Type B pancreatic cell (in vitro differentiated cells): ENCODE measurements at regions not wholly inside any gene's neighbourhood (a gene's known extent, or its start where the extent isn't known, plus 50 kb on each side); places are given as distances from the start of the nearest gene placed in this dataset.
"Not testable (repeated sequence)": the region's sequence is repeated elsewhere in the genome, so short reads cannot be mapped to it uniquely, and the experiment has no call there.

Source experiments
- DNase-seq: peaks from one replicate; pipeline ENCODE4 v3.0.0; 2021; ENCODE audit warnings: mixed read lengths; ENCODE audit not compliant: unreplicated experiment; ENCODE audit errors: extremely low spot score
- H3K27ac Mint-ChIP-seq: 2 replicates; pipeline ENCODE4 v1.8.0; 2021; ENCODE audit warnings: mild to moderate bottlenecking, mixed read lengths
- H3K27me3 Mint-ChIP-seq: 2 replicates; pipeline ENCODE4 v1.8.0; 2021; ENCODE audit warnings: mixed read lengths
- H3K36me3 Mint-ChIP-seq: 2 replicates; pipeline ENCODE4 v1.8.0; 2021; ENCODE audit warnings: mixed read lengths
- H3K4me1 Mint-ChIP-seq: one replicate; pipeline ENCODE4 v1.8.0; 2021; ENCODE audit warnings: mixed read lengths; ENCODE audit not compliant: unreplicated experiment
- H3K4me3 Mint-ChIP-seq: 2 replicates; pipeline ENCODE4 v1.8.0; 2021; ENCODE audit warnings: mild to moderate bottlenecking, mixed read lengths
- H3K9me3 Mint-ChIP-seq: 2 replicates; pipeline ENCODE4 v1.8.0; 2021; ENCODE audit warnings: mixed read lengths
- TF ChIP-seq, protein P1 (sequence below): fragments of 200-600 bp; sonication (generic); conservative IDR thresholded peaks from 2 replicates; pipeline ENCODE4 v1.5.0; 2021; ENCODE audit warnings: antibody characterized with exemption, mild to moderate bottlenecking

DNA sequence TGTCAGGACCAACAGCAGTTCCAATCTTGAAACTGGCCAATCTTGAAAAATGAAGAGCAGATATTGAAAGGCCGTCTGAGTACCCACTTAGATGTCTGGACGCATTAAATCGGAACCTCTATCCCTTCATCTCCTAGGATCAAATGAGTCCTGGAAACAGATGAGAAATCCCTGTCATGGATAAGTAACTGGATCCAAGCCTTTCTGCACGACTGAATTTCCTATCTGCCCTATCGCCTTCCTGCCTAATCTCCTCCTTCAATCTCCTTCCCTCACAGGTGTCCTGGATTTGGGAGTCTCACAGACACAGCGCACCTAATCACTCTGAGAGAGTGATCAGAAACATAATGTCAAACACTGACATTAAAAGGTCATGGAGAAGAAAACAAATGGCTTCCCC is 245.2 kb upstream of the PRSS58 start:
- TF ChIP-seq, protein P1, sequence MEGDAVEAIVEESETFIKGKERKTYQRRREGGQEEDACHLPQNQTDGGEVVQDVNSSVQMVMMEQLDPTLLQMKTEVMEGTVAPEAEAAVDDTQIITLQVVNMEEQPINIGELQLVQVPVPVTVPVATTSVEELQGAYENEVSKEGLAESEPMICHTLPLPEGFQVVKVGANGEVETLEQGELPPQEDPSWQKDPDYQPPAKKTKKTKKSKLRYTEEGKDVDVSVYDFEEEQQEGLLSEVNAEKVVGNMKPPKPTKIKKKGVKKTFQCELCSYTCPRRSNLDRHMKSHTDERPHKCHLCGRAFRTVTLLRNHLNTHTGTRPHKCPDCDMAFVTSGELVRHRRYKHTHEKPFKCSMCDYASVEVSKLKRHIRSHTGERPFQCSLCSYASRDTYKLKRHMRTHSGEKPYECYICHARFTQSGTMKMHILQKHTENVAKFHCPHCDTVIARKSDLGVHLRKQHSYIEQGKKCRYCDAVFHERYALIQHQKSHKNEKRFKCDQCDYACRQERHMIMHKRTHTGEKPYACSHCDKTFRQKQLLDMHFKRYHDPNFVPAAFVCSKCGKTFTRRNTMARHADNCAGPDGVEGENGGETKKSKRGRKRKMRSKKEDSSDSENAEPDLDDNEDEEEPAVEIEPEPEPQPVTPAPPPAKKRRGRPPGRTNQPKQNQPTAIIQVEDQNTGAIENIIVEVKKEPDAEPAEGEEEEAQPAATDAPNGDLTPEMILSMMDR: no peak
- H3K27ac Mint-ChIP-seq: no peak overlapping the region
- H3K36me3 Mint-ChIP-seq: no peaks in the 10 kb centered on the region
- no peak overlapping the region for H3K4me3 Mint-ChIP-seq
- DNase-seq: no peak
- H3K9me3 Mint-ChIP-seq: peaks cover under 1% of the 10 kb centered on the region
- peaks cover 23% of the 10 kb centered on the region for H3K27me3 Mint-ChIP-seq
- H3K4me1 Mint-ChIP-seq: no peaks in the 10 kb centered on the region

DNA sequence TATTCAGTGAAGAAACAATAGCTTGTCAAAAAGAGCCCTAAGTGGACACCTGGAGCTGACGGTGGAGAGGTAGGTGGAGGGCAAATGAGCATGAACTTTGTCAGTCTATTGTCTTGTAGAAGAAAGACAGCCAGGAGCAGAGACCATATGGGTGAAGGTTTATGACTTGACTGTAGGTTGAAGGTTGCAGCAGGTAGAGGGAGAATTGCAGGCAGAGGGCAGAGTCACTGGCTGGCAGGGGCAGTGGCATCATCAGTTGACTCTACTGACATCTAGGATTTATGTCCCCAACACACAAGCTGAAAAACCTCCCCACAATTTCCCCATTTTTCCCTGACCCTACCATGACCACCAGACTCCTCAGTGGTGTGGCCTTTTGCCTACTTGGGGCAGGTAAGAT is 243.6 kb upstream of the PRSS58 start:
- Mint-ChIP-seq H3K4me1 (no peaks in the 10 kb centered on the region), H3K9me3 (no peaks in the 10 kb centered on the region), H3K4me3 (no peak overlapping the region), H3K27me3 (peaks cover 31% of the 10 kb centered on the region), H3K36me3 (no peaks in the 10 kb centered on the region), H3K27ac (no peak overlapping the region)
- TF ChIP-seq, protein P1: no peak
- no peak for DNase-seq

DNA sequence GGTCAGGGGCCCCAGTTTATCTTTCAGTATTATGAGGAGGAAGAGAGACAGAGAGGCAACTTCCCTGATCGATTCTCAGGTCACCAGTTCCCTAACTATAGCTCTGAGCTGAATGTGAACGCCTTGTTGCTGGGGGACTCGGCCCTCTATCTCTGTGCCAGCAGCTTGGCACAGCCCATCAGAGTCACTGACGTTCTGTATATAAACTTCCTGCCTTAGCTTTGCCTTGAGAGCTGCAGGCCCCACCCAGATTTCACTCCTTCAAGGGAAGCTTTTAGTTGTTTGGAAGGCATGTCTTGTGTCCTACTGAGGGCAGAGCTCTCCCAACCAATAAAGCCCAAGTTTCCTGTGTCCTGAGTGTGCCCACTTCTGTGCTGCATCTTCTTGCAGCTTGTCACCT is 242.5 kb upstream of the PRSS58 start:
- no peaks in the 10 kb centered on the region for H3K36me3 Mint-ChIP-seq
- no peak overlapping the region for H3K27ac Mint-ChIP-seq
- H3K4me3 Mint-ChIP-seq: no peak overlapping the region
- H3K27me3 Mint-ChIP-seq: peaks cover 42% of the 10 kb centered on the region
- H3K9me3 Mint-ChIP-seq: no peaks in the 10 kb centered on the region
- no peak for DNase-seq
- TF ChIP-seq, protein P1: no peak
- no peaks in the 10 kb centered on the region for H3K4me1 Mint-ChIP-seq

DNA sequence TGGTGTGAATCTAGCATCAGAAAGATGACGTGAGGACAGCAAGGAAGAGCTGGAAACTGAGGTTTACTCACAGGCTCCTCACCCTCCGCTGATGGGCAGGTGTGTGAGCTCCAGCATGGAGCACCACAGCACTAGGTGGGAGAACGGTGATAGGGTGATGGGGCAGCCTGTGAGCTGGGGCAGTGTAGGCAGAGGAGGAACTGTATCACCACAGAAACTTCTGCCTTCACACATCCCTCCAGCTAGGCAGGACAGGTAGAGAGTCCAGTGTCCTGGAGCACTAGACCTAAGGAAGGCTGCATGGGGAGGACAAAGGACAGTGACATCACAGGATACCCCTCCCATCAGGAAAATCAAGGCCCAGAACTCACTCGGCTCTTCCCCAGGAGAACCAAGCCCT is 241.8 kb upstream of the PRSS58 start:
- no peaks in the 10 kb centered on the region for H3K9me3 Mint-ChIP-seq
- no peak overlapping the region for H3K27ac Mint-ChIP-seq
- no peak overlapping the region for H3K4me3 Mint-ChIP-seq
- H3K4me1 Mint-ChIP-seq: no peaks in the 10 kb centered on the region
- H3K36me3 Mint-ChIP-seq: no peaks in the 10 kb centered on the region
- TF ChIP-seq, protein P1: no peak
- DNase-seq: no peak
- peaks cover 46% of the 10 kb centered on the region for H3K27me3 Mint-ChIP-seq

DNA sequence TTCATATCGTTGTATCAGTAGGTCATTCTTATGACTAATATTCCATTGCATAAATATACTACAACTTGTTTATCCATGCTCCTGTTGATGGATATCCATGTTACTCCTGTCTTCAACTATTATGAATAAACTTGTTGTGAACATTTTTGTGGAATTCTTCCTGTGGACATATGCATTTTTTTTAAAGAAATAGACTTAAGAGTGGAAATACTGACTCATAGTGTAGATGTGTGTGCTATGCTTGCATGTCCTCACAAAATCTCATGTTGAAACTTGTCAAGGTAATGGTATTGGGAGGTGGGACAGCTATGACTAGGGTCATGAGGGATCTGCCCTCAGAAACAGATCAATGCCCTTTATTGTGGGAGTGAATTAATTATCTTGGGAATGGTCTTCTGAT is 240.5 kb upstream of the PRSS58 start:
- H3K27me3 Mint-ChIP-seq: peaks cover 46% of the 10 kb centered on the region
- no peaks in the 10 kb centered on the region for H3K4me1 Mint-ChIP-seq
- no peaks in the 10 kb centered on the region for H3K36me3 Mint-ChIP-seq
- H3K9me3 Mint-ChIP-seq: no peaks in the 10 kb centered on the region
- DNase-seq: no peak
- no peak overlapping the region for H3K4me3 Mint-ChIP-seq
- H3K27ac Mint-ChIP-seq: no peak overlapping the region
- TF ChIP-seq, protein P1: no peak

DNA sequence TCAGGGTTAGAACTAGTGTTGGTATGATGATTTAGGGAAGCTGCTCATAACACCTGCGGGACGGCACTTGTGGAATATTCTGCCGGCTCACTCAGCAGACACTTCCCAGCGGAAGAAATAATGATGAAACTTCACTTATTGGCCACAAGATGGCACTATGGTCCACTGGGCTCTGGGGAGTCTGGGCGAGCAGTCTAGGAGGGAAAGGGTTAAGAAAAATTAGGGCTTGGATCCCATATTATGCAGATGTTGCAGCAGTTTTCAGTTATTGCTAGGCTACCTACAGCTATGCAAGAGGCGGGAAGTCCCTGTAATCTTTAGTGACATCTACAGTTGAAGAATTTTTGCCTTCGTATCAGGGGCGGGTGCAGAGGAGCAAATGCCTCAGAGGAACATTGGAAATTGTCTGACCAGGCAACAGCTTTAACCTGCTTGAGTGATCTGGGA is 238.7 kb upstream of the PRSS58 start:
- no peaks in the 10 kb centered on the region for H3K36me3 Mint-ChIP-seq
- DNase-seq: no peak
- TF ChIP-seq, protein P1: peak; percentile 83
- peaks cover 50% of the 10 kb centered on the region for H3K27me3 Mint-ChIP-seq
- peak overlapping the region; percentile 21 for H3K27ac Mint-ChIP-seq
- H3K9me3 Mint-ChIP-seq: no peaks in the 10 kb centered on the region
- no peaks in the 10 kb centered on the region for H3K4me1 Mint-ChIP-seq
- H3K4me3 Mint-ChIP-seq: peak overlapping the region; percentile 25

DNA sequence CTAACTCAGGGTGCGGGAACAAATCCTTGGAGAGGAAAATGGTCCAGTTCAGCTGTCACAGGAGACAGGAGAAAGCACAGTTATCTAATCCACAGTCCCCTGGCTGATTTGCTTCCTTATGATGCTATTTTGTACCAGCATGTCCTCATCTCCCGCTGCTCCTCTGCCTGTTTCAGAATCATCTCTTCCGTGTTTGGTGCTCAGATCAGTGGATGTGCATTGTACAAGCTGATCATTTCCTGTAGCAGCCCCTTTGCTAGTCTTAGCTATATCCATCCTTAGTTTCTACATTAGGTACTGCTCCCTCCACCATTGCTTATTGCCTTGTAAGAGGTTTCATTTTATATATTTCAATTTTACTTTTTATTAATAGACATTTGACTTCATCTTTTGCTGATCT is 238.0 kb upstream of the PRSS58 start:
- peaks cover 52% of the 10 kb centered on the region for H3K27me3 Mint-ChIP-seq
- H3K4me3 Mint-ChIP-seq, DNase-seq, H3K9me3 Mint-ChIP-seq, H3K27ac Mint-ChIP-seq, H3K36me3 Mint-ChIP-seq, H3K4me1 Mint-ChIP-seq: not testable (repeated sequence)

DNA sequence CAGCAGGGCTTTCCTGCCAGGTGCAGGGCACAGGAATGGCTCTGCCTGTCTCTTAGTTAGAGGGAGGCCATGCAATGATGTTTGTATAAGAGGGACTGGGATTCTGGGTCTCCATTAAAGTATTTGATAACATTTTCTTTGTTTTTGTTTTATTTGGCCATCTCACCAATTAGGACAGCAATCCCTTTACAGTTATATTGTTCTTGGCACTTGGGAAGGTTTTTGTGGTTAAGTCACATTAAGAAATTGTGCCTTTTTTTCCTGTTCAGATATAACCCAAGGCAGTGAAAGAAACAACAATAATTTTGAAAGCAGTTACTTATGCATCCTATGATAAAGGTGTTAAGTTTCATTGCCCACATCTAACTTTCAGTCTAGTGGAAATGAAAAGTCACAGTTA is 237.4 kb upstream of the PRSS58 start:
- not testable (repeated sequence) for DNase-seq, H3K4me3 Mint-ChIP-seq, H3K9me3 Mint-ChIP-seq, H3K27ac Mint-ChIP-seq, H3K4me1 Mint-ChIP-seq, H3K36me3 Mint-ChIP-seq
- peaks cover 50% of the 10 kb centered on the region for H3K27me3 Mint-ChIP-seq
